NCI-H2171 treated with DMSO at 0.1 percent for 48 hours (cell line): ENCODE measurements at regions not wholly inside any gene's neighbourhood (a gene's known extent, or its start where the extent isn't known, plus 50 kb on each side); places are given as distances from the start of the nearest gene placed in this dataset.
"Not testable (repeated sequence)": the region's sequence is repeated elsewhere in the genome, so short reads cannot be mapped to it uniquely, and the experiment has no call there.

Experiments
- DNase-seq: peaks from one replicate; lab custom pipeline; 2025; lab: John Stamatoyannopoulos, UW

DNA sequence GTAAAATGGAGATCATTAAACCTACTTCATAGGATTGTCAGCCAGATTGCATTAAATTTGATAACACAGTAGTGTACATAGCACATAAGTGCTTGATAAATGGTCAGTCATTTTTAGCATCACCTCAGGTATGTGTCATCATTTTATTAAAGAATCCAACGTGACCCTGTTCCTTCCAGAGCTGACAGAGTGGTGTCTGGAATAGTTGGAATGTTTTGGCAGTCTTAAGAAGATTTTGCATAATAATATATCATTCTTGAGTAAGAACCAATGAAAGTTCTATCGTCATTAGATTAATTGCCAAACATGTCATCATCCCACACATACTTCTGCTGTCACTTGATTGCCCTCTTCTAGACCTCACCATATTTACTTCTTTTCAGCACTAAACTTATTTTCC, 451.4 kb upstream of the POM121L12 start:
- DNase-seq, result no peak

DNA sequence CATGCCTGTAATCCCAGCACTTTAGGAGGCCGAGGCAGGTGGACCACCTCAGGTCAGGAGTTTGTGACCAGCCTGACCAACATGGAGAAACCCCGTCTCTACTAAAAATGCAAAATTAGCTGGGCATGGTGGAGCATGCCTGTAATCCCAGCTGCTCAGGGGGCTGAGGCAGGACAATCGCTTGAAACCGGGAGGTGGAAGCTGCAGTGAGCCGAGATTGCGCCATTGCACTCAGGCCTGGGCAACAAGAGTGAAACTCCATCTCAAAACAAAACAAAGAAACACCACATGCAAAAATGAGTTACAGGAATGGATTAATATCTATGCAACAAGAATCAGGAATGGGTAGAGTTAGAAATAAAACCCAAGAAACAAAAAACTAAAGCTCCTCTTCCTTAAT, 462.3 kb upstream of the POM121L12 start:
- DNase-seq, result not testable (repeated sequence)

DNA sequence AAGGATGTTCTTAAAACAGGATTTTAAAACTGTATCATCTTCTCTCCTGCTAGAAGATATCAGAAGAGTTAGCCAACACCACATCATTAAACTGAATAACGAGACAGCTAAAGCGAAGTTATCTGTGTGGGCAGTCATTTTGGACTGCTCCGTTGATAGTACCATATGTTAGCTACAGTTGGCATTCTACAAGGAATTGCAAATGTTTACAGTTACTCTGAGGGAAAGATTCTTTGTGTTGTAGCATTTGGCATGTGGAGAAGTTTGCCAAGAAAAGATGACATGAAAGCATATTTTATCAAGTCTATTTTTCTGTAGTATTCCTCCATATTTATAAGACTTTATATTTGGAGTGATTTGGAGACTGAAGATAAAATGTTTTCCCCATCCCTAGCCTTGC, 464.4 kb upstream of the POM121L12 start:
- DNase-seq, result no peak

DNA sequence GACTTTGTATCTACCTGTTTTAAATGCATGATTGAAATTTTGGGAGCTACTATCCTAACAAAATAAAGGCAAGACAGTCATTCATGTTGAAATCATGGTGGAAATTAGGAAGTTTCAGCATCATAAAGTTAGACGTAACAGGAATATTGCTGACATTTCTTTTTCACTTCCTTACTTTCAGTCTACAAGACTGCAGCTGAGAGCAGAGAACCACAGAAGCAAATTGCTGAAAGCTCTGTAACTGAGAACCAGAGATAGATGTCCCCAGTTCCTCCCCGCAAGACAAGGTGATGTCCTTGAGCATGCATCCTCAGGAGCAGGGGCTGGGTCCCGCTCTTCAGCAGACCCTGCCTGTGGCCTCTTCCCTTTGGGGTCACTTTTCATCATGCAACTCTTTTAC, 466.3 kb upstream of the POM121L12 start:
- no peak for DNase-seq

DNA sequence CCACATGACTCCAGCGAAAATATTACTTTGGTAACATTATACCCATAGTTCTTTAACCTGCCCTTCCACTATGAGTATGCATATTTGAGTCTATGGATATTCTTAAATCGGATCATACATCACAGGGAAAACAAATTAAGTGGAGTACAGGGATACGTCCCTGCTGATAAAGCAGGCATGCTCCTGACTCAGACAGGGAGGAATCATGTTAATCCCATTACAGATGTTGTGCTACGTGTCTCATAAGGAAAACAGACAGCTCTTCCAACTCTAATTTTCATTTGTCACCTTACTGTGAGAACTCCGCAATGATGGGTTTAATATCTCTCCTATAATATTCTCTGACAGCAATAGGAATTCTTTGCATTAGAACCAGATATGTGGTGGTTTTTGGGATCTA, 469.5 kb upstream of the POM121L12 start:
- DNase-seq, result no peak

DNA sequence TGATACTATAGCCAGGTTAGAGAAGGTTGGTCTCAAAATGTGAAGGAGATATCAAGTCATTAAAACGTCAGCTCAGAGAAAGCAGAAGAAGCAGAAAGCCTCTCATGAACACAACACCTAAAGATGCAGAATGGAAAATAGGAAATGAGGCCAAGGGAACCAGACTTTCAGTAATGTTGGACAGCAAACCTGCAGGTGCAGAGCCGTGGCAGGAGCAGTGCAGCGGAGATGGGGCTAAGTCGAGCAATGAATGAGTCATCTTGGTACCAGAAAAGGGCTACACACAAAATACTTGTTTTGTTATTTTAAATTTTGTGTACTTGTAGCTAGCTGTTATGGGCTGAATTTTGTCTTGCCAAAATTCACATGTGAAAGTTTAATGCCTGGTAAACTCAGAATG, 479.6 kb upstream of the POM121L12 start:
- no peak for DNase-seq

DNA sequence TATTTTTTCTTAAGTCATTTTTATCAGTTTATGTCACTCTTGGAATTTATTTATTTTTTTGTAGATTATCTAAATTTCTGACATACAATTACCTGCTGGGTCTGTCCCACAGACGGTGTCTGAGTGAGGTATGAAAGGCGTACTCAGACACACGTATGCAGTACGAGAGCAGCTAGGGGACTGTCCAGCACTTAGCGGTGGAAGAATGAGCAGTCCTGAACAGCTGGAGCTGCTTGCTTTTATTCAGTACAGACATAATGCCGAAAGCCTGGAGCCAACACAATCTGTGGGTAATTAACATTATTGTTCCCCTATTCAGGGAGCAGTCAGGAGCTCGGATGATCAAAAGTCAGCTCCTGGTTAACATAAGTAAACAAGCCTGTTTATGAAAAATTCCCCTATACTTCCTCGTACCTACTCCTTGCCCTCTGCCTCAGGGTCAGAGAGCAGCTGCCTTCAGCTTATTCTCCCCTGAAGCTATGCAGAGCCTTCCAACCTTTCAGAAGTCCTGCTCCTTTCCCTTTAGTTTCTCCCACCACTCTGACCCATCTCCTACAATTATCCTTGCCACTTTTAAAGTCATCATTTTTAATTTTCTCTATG, 488.0 kb upstream of the POM121L12 start:
- DNase-seq, result no peak

DNA sequence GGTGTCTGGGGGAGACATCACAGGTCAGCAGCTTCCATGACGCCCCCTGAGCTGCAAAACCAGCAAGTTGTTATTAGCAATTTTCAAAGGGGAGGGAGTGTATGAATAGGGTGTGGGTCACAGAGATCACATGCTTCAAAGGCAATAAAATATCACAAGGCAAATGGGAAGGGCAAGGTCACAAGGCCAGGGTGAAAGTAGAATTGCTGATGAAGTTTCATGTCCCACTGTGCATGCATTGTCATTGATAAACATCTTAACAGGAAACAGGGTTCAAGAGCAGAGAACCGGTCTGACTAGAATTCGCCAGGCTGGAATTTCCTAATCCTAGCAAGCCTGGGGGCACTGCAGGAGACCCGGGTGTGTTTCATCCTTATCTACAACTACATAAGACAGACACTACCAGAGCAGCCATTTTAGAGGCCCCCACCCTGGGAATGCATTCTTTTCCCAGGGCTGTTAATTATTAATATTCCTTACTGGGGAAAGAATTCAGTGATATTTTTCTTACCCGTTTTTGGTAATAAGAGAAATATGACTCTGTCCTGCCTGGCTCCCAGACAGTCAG, 494.2 kb upstream of the POM121L12 start:
- not testable (repeated sequence) for DNase-seq

DNA sequence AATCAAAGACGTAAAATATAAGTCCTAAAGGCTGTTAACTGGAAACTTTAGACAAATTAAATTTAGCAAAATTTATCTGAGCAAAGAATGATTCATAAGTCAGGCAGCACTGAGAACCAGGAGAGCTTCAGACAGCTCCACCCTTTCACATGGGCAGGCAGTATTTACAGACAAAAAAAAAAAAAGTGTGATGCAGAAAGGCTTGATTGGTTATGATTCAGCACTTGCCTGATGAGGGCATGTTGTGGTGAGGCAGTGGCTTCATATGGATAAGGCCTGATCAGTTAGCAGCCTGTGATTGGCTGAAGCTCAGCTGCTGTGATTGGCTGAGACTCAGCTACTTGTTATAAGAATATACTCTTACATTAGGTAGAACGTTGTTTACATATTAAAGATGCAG, 495.4 kb upstream of the POM121L12 start:
- DNase-seq, result no peak

DNA sequence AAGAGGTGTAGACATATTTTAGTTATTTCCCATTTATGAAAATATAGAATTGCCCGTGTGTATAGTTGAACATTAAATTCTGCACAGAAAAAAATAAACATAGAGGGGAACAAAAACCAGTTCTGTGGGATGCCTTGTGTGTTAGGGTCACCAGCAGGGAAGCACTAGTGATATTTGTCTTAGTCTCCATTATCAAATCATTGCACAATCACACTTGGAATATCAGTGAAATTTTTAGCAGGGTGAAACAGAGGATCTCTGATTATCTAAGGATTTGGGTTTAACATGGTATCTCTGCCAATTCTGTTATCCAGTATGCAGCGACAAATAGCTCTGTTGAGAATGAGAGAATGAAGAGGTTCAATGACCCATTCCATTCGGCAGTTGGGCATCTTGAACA, 496.0 kb upstream of the POM121L12 start:
- no peak for DNase-seq

DNA sequence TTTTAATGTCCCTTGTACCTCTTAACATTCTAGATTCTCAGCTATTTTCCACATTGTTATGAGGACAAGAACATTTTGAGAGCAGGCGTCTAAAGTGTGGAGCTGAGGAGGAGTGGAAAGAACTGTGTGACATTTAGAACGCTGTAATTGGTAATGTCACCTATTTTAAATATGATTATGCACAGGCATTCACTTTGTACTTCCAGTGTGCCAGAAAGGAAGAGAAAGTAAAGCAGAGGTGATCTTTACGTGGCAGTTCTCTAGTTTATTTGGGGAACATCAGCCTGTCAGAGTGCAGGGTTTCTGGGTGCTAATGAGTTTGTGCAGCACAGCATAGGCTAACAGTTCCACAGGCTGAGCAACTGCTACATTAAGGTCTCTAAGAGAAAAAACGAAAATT, 498.4 kb upstream of the POM121L12 start:
- DNase-seq, result no peak

DNA sequence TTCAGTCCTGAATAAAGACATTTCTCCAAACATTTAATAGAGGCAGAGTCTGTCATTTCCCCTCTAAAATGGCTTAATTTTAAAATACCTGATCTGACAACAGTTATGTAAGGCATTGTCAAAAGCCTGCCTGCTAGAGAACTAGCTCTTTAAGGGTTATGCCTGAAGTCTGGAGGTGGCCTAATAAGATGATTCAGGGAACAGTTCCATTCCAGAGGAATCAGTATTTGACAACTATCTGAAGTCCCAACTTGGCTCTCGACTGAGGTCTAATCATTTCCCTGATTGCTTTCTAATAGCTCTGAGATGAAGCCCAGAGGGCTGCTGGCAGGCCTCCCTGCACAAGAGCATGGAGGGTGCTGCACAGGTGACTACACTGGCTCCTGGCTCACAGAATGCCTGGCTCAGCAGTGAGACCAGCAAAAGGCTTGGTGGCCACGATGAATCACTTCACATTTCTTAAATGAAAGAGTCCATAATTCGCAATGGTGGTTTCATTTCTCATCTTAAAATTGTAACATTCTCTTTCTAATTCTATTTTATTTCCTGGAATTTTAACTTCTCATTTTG, 509.6 kb upstream of the POM121L12 start:
- no peak for DNase-seq

DNA sequence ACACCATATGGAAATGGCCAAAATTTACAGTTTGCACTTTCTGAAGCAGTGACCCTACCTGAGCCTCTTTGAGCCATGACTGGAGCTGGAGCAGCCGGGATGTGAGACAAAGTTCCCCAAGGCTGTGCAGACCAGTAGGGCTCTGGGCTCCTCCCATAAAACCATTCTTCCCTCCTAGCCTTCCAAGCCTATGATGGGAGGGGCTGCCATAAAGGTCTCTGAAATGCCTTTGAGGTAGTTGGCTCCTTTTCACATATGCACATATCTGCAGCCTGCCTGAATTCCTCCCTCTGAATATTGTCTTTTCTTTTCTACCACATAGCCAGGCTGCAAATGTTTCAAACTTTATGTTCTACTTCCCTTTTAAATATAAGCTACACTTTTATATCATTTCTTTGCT, 516.6 kb upstream of the POM121L12 start:
- DNase-seq, result no peak

DNA sequence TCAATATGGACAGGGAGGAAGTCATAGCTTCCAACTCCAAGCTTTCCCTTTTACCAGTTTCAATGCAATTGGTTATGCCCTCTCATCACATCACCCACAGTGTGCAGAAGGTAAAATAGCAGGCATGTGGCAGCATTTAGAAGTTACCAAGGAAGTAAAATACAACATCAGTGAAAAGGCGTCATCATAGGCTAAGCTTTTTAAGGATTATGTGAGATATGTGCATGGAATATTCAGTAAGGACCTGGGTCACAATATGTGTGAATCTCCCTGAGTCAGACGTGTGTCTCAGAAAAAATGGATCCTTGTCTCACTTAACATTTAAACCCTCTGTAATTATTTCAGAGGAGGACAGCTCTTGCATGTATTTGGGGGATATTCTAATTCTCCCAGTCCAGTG, 522.8 kb upstream of the POM121L12 start:
- no peak for DNase-seq

DNA sequence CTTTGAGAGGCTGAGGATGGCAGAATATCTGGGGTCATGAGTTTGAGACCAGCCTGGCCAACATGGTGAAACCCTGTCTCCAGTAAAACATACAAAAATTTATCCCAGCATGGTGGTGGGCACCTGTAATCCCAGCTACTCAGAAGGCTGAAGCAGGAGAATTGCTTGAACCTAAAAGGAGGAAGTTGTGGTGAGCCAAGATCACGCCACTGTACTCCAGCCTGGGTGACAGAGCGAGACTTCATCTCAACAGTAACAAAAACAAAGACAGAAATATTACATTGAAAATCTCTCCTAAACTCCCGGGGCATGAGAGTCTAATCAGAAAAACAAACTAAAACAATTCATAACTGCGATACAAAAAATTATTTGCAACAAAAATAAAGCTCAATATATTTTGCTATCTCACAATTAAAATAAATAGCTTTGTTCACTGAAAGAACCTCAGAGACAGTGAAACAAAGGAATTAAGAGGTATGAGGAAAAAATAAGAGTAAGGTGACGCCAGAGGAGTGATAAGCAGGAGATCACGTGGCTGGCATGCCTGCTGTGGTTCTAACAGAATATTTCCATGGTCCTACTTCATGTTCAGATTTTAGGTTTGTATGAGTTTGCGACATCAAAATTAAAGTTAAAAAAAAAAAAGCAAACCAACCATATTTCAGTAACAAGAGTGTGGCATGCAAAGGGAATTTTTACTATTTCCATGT, 527.7 kb upstream of the POM121L12 start:
- DNase-seq, result no peak

DNA sequence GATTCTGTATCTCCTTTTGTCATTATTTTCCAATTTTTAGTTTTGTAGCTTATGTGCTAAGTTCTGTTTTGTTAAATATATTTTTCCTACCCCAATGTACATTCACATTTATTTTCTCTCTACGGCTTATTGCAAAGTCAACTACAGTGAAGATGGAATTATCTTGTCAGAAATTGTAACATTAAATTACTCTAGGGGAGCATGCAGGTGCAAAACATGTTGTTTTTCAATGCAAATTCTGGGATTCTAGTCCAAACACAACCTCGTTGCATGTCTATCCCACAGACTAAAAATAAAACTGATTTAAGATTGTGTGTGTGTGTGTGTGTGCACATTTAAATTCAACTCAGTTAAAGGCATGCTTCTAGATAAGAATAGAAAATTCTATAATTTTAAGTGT, 529.1 kb upstream of the POM121L12 start:
- no peak for DNase-seq

DNA sequence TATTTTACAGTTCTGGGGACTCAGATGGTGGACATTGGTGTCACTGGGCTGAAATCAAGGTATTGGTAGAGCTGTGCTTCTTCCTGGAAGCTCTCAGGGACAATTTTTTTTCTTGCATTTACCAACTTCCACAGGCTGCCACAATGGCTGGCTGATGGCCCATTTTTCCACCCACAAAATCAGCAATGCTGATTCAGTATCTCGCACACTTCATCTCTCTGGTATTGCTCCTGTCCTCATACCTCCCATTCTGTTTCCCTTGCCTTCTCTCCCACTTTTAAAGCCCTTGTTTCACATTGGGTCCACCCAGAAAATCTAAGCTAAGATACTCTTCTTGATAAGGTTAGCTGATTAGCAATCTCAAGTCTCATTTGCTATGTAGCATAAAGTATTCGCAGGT, 530.9 kb upstream of the POM121L12 start:
- DNase-seq, result no peak

DNA sequence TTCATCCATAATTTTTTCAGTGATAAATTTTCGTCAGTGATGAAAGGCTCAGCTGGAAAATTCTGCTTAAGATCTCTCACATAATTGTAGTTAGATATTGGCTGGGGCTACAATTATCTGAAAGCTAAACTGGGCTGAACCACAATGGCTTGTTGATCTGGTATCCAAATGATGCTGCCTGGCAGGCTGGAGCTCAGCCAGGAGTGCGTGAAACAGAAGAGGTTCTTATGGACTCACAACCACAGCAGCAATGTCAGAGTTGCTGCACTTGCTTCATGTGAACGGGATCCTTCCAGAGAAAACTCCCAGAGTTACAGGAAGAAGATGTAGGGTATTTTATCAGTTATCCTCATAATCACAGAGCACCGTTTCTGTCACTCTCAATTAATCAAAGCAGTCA, 533.2 kb upstream of the POM121L12 start:
- no peak for DNase-seq

DNA sequence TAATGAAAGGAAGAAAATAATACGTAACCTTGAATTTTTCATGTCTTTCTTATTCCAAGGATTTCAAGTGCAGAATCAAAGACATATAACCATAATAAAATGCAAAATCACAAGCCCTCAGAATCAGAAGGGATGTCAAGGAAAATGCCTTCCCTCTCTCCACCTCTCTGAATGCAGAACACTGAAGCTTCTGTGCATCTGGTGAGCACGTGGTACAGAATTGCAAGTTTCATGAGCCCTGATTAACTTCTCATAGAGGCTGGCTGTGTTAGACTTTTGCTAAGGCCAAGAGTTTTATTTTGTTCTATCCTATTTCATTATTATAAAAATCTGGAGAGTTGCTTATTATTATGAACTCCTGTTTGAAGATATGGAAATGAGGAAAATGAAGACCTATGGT, 533.7 kb upstream of the POM121L12 start:
- DNase-seq, result no peak

DNA sequence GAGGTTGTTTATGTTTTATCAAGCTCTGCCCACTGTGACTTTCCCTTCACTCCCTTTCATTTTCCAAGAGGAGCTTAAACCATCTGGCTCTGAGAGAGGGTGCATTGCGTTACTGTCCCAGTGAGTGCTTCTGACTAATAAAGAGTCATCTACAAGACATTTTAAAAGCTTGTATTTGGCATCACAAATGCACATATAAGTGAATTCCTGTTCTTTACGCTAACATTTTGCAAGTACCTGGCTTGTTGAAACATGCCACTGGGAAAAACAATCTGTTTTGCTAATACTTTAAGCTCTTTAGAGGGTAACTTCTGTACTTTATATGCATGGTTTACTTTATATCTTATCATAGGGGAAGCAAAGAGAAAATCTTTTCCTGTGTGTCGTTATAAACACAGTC, 534.6 kb upstream of the POM121L12 start:
- no peak for DNase-seq

DNA sequence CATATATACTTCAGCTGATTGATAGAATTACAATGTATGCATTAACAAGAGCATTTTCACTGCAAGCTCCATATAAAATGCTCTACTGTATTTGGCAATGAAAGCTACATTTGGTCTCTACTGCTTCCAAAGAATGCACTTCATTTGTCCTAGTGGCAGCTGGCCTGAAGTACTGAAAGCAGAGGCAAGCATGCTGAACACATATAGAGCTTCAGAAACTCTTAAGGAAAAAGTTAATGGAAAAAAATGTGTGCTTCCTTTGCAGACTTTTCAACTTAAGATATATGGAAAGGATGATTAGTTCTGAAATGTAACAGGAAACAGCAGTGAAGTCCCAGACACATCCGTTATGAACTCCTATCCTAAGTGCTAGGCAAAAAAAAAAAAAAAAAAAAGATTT, 537.1 kb upstream of the POM121L12 start:
- no peak for DNase-seq

DNA sequence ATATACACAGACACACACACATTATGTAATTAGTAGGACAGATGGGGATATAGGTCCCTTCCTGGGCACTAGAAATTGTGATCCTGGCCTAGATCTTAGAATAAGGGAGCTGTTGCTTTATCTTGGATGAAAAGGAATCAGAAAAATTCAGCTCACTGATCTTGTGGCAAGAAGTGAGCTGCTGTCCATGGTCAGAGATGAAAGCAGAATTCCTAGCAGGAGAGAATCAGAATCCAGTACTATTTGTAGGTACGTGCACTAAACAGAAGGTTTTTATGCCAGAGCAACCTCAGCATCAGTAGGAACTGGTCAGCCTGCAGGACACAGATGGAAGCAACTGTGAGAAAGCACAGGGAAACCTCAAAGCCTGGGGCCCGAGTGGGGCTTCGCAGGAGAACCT, 549.2 kb upstream of the POM121L12 start:
- no peak for DNase-seq

DNA sequence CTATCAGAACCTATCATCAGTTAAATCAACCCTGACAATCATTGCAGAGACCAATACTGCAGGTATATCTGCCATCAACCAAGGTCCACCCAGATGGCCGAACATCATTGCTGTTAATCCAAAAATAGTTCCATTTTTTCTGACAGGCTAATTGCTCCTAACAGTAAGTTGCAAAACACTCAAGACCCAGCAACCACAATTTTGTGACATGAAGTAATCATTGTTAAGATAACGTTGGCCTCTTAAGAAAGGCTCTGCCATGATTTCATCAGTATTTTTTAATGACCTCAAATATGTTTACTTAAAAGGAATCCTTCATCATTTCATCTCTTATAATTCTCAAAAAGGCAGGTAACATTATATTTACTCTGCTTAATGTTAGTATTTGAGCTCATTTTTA, 553.4 kb upstream of the POM121L12 start:
- DNase-seq, result no peak

DNA sequence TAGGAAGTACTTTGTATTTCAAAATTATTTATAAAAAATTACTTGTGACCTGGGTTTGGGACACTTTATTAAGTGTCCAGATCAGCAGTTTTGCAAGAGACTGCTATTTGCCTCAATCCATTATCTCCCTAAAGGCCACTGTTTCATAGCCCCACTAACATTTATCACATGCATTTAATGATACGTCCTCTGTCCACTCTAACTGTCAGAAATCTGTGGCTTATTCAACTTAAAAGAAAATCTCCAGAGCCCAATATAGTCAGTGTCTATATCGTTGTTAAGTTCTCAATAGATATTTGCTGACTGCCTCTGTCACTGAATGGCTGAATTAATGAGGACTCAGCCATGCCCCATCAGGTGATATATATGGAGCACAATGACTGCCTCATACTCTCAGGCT, 553.9 kb upstream of the POM121L12 start:
- DNase-seq, result no peak
